GM12878 (cell line): ENCODE measurements at regions not wholly inside any gene's neighbourhood (a gene's known extent, or its start where the extent isn't known, plus 50 kb on each side); places are given as distances from the start of the nearest gene placed in this dataset.

ENCODE experiments used
- KDM1A ChIP-seq: fragments of 200-600 bp; sonication (generic); IDR thresholded peaks from 2 replicates; pipeline ENCODE4 v1.6.1; 2016; ENCODE audit warnings: borderline replicate concordance
- MYC ChIP-seq: IDR thresholded peaks from 2 replicates; pipeline ENCODE4 v1.6.1; 2011; ENCODE audit warnings: mild to moderate bottlenecking, low read length, moderate library complexity, inconsistent platforms; ENCODE audit not compliant: insufficient read depth, insufficient replicate concordance, insufficient read length, severe bottlenecking
- NFYB ChIP-seq: IDR thresholded peaks from 2 replicates; pipeline ENCODE4 v1.6.1; 2011; ENCODE audit warnings: low read depth, mild to moderate bottlenecking, low read length, improper control_type of control experiment, moderate library complexity; ENCODE audit not compliant: insufficient read depth
- NRF1 ChIP-seq: conservative IDR thresholded peaks from 2 replicates; pipeline ENCODE4 v1.6.1; 2011; ENCODE audit warnings: mild to moderate bottlenecking, low read depth, low read length, improper control_type of control experiment
- POLR2AphosphoS2 ChIP-seq: IDR thresholded peaks from 2 replicates; pipeline ENCODE4 v1.6.1; 2011; ENCODE audit warnings: low read depth, mild to moderate bottlenecking, low read length, improper control_type of control experiment, moderate library complexity
- RFX5 ChIP-seq: IDR thresholded peaks from 2 replicates; pipeline ENCODE4 v1.6.1; 2011; ENCODE audit warnings: low read depth, low read length, improper control_type of control experiment
- SIN3A ChIP-seq: IDR thresholded peaks from 2 replicates; pipeline ENCODE4 v1.6.1; 2012; ENCODE audit warnings: low read depth, low read length, improper control_type of control experiment
- YY1 ChIP-seq: IDR thresholded peaks from 2 replicates; pipeline ENCODE4 v1.6.1; 2011; ENCODE audit warnings: low read depth, mild to moderate bottlenecking, low read length
- ZBTB33 ChIP-seq: fragments of 450-650 bp; IDR thresholded peaks from 2 replicates; pipeline ENCODE4 v1.6.1; 2017; ENCODE audit warnings: mild to moderate bottlenecking
- ZNF384 ChIP-seq: IDR thresholded peaks from 2 replicates; pipeline ENCODE4 v1.6.1; 2012; ENCODE audit warnings: low read depth, mild to moderate bottlenecking, low read length, improper control_type of control experiment, borderline replicate concordance
- TF ChIP-seq, protein P1 (sequence below), 3 experiments: IDR thresholded peaks in 2 of 3; conservative IDR thresholded peaks in 1 of 3; 2 replicates each; pipeline ENCODE4 v1.5.1; 2011; ENCODE audit warnings: low read depth in 3 of 3, low read length in 3 of 3, mild to moderate bottlenecking in 3 of 3, control low read depth in 2 of 3, moderate library complexity in 2 of 3, inconsistent platforms in 1 of 3, mixed read lengths in 1 of 3; ENCODE audit not compliant: control insufficient read depth in 2 of 3, insufficient read depth in 1 of 3; ENCODE audit errors: extremely low read depth in 1 of 3

DNA sequence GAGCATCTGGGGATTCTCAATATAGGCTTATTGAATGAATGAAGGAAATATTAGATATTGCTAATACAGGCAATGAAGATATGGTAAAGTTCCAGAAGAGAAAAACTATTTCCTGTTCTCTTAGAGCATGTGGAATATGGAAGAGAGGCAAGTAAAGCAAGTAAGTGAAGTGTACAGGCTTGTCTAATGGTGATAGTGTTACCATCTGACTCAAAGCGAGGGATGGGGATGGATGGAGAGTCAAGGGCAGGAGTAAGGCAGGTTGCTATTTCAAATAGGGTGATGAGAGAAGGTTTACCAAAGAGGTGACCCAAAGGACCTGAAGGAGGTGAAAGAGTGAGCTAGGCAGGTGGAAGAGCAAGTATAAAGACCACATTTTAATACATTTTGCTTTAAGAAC is 55.2 kb upstream of the SLC38A11 start:
- TF ChIP-seq RFX5 (no peak), KDM1A (no peak), YY1 (no peak), SIN3A (no peak), POLR2AphosphoS2 (no peak), NFYB (no peak), ZNF384 (no peak), MYC (no peak), ZBTB33 (no peak), NRF1 (no peak)
- TF ChIP-seq, protein P1, sequence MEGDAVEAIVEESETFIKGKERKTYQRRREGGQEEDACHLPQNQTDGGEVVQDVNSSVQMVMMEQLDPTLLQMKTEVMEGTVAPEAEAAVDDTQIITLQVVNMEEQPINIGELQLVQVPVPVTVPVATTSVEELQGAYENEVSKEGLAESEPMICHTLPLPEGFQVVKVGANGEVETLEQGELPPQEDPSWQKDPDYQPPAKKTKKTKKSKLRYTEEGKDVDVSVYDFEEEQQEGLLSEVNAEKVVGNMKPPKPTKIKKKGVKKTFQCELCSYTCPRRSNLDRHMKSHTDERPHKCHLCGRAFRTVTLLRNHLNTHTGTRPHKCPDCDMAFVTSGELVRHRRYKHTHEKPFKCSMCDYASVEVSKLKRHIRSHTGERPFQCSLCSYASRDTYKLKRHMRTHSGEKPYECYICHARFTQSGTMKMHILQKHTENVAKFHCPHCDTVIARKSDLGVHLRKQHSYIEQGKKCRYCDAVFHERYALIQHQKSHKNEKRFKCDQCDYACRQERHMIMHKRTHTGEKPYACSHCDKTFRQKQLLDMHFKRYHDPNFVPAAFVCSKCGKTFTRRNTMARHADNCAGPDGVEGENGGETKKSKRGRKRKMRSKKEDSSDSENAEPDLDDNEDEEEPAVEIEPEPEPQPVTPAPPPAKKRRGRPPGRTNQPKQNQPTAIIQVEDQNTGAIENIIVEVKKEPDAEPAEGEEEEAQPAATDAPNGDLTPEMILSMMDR (IDR thresholded peaks at IDR 0.05 in 2 of 3, conservative IDR thresholded peaks at IDR 0.05 in 1 of 3; ENCODE audit: control insufficient read depth in 2 of 3, extremely low read depth in 1 of 3, insufficient read depth in 1 of 3, low read depth in 3 of 3, low read length in 3 of 3): no peak
